ENCODE measurements at regions not wholly inside any gene's neighbourhood (a gene's known extent, or its start where the extent isn't known, plus 50 kb on each side); places are given as distances from the start of the nearest gene placed in this dataset.
"Not testable (repeated sequence)": the region's sequence is repeated elsewhere in the genome, so short reads cannot be mapped to it uniquely, and the experiment has no call there.

DNA sequence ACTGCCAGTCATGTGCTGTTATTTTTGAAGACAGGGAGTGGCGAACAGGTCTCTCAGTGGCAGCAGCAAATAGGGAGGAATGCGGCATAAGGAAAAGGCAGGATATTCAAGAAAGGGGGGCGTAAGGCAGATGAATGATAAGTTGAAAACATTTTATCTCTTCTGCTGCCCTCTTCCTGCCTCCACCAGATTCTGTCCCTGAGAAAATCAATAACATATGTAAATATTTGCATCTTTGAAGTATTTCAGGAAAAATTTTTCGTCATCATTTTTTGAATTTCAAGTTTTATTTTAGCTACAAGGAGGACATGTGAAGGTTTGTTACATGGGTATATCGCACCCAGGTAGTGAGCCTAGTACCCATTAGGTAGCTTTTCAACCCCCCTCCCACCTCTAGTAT, 616.7 kb downstream of the MCTP2 start:
- no peak for DNase-seq

DNA sequence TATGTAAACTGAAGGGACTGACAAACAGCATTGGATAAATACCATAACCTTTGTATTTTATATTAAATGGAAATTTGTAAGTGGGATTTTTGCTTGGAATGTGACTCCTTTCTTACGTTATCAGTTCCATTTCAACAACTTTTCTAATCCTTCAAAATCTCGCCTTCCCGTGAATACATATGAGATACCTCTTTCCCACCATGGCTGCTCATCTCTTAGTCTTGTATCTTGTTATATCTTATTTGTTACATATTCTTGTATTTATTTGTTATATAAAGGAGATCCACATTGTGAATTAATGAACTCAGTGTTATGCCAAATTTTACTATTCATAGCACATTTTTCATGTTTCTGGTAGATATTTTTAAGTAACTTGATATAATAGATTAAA, 623.7 kb downstream of the MCTP2 start:
- DNase-seq = no peak

DNA sequence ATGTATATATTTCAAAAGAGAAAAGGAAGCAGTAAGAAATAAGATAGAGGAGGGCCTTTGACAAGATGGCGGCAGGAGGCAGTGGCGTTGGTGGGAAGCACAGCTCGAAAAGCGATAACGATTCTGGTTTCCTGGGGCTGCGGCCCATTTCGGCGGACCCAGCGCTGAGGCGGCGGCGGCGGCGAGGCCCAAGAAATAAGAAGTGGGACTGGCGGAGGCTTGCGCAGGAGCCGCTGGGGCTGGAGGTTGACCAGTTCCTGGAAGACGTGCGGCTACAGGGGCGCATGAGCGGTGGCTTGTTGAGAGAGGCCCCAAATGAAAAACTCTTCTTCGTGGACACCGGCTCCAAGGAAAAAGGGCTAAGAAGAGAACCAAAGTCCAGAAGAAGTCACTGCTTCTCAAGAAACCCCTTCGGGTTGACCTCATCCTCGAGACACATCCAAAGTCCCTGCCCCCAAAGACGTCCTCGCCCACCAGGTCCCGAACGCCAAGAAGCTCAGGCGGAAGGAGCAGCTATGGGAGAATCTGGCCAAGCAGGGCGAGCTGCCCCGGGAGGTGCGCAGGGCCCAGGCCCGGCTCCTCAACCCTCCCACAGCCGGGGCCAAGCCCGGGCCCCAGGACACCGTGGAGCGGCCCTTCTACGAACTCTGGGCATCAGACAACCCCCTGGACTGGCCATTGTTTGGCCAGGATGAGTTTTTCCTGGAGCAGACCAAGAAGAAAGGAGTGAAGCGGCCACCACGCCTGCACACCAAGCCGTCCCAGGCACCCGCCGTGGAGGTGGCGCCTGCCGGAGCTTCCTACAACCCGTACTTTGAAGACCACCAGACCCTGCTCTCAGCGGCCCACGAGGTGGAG, 624.3 kb downstream of the MCTP2 start:
- no peak for DNase-seq

DNA sequence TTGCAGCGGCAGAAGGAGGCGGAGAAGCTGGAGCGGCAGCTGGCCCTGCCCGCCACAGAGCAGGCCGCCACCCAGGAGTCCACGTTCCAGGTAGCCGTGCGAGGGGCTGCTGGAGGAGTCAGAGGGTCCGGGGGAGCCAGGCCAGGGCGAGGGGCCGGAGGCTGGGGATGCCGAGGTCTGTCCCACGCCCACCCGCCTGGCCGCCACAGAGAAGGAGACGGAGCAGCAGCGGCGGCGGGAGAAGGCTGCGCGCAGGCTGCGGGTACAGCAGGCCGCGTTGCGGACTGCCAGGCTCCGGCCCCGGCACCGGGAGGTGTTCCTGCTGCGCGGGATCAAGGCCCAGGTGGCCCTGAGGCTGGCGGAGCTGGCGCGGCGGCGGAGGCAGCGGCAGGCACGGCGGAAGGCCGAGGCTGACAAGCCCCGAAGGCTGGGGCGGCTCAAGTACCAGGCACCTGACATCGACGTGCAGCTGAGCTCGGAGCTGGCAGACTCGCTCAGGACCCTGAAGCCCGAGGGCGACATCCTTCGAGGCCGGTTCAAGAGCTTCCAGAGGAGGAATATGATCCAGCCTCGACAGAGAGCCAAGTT, 625.0 kb downstream of the MCTP2 start:
- no peak for DNase-seq

DNA sequence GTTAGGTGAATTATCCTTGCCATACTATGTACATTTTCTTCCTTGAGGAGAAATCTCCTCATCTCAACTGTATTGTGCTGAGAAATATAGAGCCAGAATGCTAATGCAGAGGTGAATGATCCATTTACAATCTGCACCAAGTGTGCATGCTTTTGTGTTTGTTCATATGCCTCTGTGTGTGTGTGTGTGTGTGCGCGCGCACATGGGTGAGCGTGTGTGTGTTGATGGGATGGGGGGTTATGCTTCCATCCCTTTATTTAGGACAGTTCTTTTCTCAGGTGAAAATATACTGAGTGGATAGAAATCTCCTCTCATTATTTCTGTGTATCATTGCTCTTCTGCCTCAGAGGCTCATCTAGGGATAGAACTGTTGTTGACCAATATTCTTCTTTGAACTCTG, 626.1 kb downstream of the MCTP2 start:
- DNase-seq = no peak

DNA sequence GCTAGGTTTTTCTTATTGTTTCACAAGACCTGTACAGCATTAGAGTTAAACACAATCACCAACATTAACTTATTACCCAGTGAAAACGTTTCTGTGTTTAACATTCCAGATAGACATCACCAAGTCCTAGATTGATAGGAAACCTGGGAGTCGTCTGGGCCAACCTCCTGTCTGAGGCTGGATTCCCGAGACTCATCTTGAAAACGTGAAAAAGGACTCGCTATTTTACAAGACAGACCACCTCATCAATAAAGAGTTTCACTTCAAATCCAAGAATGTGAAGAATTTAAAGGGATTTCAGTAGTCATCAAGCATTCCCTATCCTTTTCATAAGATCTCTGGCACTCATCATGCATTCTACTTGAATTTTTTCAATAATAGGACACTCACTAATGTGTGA, 626.6 kb downstream of the MCTP2 start:
- peak; percentile 52 for DNase-seq

DNA sequence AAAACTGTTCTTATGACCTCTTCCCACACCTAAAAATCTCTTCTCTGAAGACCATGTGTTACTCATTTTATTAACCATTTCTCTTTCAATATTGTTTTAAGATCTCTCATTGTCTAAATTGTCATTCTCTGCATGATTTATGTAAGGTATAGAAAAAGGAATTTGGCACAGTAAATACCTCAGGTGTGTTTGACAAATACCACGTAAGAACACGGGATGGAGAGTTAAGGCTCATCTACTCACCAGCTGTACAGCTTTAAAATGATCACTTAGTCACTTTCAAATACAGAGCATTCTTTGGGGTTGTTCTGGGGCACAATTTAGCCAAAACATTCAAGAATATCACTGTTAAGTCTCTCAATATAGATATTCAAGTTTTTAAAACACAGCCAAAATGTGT, 627.1 kb downstream of the MCTP2 start:
- DNase-seq = no peak

DNA sequence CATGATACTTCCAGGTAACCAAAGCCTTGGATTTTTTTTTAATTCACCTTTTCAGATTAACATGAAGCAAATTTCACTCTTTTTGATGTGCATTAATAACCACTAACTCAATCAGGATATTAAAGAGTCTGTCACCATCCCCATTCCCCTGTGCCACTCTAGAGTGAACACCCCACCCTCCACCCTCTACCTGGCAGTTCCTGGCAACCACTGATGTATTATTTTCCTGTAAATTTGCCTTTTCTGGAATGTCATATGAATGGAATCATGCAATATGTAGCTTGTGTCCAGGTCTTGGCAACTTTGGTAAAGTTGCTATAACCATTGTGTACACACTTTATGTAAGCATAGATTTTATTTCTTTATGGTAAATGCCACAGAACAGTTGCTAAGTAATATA, 627.6 kb downstream of the MCTP2 start:
- no peak for DNase-seq

DNA sequence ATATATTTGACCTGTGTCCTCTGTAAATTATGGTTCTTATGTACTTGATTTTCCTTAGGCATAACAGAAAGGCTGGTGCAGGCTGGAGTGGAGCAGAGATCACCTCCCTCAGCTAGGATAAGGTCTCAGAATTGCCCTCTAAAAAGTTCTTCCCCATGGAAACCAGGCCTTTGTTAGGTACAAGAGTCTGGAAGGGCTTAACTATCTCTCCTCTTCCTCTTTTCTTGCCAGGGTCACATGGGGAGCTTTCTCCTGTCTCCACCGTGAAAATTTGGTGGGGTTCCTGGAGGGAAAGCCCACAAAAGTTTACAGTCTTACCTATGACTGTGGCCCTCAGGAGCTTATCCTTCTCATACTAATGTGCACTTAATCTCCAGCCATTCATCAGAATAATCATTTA, 633.2 kb downstream of the MCTP2 start:
- DNase-seq = no peak

DNA sequence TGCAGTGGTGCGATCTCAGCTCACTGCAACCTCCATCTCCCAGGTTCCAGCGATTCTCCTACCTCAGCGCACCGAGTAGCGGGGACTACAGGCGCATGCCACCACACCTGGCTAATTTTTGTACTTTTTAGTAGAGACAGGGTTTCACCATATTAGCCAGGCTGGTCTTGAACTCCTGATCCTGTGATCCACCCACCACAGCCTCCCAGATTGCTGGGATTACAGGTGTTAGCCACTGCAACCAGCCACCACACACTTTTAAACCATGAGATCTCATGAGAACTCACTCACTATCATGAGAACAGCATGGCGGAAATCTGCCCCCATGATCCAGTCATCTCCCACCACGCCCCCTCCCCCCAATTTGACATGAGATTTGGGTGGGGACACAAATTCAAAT, 636.9 kb downstream of the MCTP2 start:
- DNase-seq = not testable (repeated sequence)

DNA sequence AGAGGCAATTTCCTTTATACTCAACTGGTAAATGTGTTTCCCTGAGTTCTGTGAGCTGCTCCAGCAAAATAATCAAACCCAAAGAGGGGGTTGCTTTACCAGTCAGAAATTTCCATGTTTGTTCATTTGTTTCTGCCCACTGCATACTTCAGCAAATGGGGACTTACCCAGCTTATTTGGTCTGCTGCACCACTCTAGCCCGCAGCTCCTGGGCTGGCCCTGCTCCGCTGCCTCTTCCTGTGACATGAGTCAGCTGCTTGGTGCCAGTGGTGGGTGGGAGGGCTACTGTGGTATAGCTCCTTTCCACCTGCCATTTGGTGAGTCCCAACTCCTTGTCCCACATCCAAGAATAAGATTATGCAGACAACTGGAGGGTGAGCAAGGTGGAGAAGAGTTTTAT, 644.2 kb downstream of the MCTP2 start:
- no peak for DNase-seq

DNA sequence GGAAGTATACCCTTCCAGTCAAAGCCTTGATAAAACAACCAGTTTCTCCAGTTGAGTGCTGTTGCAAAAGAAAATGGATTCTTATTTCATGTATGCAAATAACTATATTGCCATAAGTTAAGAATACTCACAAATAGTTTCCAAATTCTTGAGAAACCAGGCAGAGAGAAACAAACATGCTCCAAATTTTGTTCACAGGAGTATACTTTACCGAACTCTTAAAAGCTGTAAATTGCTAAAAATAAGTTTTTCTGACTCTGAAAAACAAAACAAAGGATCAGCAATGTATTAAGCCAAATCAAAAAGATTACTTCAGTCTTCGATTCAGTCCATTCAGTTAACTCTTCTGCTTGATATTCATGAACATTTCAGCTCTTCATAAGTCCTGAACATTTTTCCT, 646.5 kb downstream of the MCTP2 start:
- no peak for DNase-seq

DNA sequence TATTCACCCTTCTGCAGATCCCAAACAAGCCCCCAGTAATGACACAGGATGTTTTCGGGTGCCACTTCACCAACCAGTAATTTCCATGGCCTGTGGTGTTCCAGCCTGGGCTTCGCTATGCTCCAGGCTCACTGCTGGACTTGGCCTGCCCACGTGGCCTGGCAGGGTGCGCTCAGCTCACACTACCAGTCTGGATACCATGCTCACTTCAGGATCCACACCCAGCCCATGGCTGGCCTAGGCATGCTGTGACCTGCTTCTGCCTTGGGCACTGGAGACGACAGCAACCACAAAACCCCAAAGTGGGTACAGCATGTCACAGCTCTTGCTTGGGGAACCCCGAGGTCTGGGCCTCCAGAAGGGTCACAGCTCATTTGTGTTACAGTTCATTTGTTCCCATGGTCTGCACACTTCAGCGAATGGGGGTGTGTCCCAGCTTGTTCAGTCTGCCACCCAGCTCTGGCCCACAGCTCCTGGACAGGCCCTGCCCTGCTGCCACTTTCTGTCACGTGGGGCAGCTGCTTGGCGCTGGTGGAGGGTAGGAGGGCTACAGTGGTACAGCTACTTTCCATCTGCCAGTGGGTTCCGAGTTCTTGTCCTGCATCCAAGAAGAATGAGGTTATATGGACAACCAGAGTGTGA, 650.8 kb downstream of the MCTP2 start:
- DNase-seq = no peak

DNA sequence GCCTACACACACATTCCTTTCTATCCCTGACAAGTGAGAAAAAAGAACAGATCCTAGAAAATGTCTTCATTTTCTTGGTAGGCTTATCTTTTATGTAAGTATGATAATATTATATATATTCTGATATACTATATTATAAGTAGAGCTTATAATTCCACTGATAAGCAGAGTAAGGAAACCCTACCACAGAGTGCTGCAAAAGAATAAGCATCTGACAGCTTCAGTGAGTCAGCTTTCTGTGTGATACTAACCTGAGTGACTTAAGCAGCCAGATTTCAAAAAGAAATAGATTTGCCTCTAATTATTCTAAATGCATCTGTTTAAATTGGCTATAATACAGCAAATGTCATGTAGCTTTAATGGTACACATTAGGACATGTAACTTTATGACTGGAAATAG, 656.0 kb downstream of the MCTP2 start:
- no peak for DNase-seq

DNA sequence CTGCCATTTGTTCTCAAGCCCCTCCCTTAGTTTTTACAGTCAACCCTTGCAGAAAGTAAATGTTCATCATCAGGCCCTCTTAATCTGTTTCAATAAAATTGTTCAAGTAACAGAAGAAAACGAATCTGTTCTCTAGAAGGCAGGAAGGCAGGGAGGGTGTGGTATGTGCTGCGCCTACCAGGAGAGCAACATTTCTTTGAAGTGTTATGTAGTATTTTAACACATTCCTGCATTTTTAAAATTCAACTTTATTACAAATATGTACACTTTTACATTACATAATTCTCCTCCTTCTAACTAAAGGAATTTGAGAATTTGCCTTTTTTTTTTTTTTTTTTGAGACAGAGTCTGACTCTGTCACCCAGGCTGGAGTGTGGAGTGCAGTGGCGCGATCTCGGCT, 657.8 kb downstream of the MCTP2 start:
- no peak for DNase-seq

DNA sequence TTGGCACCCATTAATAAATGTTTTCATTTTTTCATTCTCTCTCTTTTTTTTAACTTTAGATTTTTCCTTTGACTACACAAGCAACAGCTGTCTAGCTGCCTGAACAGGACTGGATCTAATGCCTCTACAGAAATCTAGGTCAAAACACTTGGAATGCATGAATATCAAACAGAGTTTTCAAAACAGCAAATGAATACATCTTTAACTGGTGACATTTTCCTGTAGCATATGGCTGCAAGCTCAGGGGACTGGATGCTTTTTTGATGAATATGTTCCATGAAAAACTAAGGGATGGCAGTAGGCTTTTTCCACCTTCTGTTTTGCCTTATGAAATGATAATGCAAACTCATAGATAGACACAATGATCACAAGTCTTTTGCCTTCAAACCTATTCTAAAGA, 661.7 kb downstream of the MCTP2 start:
- no peak for DNase-seq

DNA sequence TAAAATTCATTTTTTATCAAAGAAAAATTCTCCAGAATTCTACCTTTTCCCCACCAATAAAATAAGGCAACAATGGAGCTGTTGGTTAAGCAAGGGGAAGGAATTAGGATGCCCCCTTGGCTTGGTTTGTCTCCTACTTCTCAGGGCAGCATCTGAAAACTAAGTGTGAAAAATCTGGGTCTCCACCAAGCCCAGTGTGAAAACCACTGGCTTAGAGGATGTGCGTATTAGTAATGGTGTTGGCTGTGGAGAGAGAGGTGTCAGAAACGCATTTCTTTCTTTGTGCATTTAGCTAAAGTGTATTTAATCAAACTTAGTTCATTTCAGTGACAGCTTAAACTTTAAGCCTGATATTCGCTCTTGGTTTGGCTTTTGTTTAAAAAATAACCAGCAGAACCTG, 662.7 kb downstream of the MCTP2 start:
- DNase-seq = no peak

DNA sequence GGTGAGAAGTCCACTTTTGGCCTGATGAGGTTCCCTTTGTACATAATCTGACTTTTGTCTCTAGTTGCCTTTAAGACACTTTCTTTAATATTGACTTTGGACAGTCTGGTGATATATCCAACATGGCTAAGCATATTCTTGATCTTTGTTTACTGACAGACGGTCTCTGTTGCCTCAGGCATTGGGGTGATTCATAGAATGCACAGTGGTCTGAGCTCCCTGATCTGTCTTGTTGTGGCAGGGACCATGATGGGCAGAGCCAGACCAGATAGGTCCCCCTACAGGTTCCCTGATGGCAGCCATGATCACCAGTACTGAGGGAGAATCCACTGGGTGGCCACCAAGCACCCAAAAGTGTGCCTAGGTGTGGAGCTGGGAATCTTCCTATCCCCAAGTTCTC, 678.1 kb downstream of the MCTP2 start:
- DNase-seq = no peak

DNA sequence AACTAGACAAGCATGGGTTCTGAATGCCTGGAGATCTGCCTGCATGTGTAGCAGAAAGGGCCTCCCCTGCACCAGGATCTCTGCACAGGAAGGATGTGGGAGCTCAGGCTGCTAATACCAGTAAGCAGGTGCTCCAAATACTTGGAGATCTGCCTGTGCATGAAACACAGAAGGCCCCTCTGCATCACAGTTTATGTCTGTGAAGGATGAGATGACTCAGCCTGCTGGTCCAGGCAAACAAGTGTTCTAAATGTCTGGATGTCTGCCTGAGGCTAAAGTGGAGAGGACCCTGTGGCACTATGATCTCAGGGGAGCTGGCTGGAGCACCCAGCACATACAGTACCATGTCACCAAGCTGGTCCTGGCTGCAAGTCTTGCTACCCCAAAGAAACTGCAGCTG, 678.8 kb downstream of the MCTP2 start:
- no peak for DNase-seq

DNA sequence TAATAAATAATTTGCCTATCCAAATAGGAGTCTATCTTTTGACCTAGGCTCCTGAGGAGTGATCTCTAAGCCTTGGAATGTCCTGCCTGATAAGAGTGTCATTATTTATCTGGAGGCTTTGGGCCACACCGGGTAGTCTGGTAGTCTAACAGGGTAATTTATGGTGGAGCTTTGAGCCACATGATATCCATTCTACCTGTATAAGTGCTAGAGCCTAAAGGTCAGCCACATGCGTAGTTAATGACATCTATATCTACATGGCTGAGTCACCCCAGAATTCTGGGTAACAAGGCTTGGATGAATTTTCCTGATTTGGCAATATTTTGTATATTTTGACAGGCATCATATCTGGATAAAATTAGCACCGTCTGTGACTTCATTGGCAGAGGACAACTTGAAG, 681.4 kb downstream of the MCTP2 start:
- no peak for DNase-seq

DNA sequence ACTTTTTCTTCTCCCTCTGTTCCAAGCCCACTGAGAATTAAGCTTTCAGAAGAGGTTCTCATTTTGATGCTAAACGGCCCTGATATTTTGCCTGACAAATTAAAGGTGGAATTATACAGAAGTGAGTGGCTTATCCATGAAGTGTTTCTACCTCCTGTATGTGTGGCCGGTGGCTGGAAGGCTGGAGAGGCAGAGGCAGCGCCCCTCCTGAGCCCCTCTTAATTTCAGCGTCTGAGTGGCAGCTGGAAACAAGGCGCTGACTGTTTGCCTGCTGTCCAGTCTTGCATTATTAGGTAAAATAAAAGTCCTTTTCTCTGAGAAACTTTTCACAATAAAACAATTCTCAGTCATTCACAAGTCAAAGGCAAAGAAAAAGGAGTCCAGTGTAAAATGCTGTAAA, 685.7 kb downstream of the MCTP2 start:
- no peak for DNase-seq

DNA sequence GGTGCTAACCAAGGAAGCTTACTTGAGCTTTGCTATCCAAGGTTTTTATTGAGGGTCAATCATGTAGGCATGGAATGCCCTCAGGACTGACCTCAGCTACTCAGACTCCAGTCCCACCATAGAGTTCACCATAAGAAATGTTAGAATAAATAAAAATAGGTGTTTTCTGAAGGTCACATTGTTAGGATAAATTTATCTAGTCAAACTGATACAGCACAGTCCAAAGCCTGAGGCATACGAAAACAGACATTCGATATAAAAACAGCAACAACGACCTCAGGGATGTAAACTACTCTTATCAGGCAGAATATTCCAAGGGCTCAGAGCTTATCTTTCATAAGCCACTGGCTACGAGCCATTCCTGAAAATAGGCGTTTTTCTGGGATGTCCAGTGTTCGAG, 690.6 kb downstream of the MCTP2 start:
- DNase-seq = no peak

DNA sequence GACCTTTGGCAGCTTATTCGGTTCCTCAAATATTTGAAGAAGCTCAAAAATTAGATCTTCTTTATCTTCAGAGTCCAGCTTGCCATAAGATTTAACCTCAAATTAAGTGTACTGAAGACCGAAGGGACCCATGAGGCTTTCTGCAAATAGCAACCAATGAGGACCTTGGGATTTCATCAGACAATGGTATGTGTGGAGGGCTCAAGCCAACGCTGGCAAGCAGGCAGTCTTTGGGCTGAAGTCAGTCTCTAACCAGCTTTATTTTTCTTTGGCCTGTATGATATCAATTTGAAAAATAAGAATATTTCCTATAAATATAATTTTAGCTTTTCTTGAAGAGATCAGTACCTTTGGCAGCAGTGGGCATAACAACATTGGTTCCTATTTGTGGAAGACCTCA, 692.7 kb downstream of the MCTP2 start:
- DNase-seq = no peak

DNA sequence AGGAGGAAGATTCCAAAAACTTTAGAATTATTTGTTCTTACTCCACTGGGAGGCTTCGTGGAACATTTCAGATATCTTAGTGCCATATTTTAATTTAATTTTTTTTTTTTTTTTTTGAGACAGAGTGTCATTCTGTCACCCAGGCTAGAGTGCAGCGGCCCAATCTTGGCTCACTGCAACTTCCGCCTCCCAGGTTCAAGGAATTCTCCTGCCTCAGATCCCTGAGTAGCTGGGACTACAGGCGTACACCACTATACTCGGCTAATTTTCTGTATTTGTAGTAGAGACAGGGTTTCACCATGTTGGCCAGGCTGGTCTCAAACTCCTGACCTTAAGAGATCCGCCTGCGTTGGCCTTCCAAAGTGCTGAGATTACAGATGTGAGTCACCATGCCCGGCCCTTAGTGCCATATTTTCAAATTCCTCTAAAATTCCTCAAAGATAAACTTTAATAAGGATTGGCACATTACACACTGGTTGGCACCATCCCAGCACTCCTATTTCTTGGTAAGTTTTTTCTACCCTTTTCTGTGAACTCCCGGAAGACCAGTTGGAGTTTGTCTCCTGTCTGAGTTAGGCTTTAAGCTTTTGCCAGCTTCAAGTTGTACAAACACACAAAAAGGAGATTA, 693.7 kb downstream of the MCTP2 start:
- no peak for DNase-seq
